ENCODE measurements at regions not wholly inside any gene's neighbourhood (a gene's known extent, or its start where the extent isn't known, plus 50 kb on each side); places are given as distances from the start of the nearest gene placed in this dataset.

DNA sequence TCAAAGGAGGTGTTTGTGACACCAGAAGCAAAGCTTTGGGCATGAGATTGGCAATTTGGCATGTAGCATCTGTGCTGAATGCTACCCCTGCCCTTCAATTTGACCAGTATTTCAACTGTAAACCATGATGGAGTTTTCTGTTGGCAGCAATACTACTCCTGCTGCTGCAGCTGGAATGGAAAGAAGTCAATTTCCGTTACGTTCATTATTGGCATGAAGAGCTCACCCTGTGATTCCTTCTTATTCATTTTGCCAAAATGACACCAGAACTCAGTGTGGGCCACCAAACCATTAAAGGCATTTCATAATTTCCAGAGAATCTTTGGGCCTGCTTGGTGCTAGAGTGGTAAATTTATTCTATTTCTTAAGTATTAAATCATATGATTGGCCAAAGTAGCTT is 433.1 kb upstream of the DMAC1 start:
- TF ChIP-seq, protein P1, sequence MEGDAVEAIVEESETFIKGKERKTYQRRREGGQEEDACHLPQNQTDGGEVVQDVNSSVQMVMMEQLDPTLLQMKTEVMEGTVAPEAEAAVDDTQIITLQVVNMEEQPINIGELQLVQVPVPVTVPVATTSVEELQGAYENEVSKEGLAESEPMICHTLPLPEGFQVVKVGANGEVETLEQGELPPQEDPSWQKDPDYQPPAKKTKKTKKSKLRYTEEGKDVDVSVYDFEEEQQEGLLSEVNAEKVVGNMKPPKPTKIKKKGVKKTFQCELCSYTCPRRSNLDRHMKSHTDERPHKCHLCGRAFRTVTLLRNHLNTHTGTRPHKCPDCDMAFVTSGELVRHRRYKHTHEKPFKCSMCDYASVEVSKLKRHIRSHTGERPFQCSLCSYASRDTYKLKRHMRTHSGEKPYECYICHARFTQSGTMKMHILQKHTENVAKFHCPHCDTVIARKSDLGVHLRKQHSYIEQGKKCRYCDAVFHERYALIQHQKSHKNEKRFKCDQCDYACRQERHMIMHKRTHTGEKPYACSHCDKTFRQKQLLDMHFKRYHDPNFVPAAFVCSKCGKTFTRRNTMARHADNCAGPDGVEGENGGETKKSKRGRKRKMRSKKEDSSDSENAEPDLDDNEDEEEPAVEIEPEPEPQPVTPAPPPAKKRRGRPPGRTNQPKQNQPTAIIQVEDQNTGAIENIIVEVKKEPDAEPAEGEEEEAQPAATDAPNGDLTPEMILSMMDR (IDR thresholded peaks at IDR 0.05; ENCODE audit: borderline replicate concordance, extremely low read depth, low read length, poor library complexity, severe bottlenecking): no peak
- TF ChIP-seq EZH2 (IDR thresholded peaks at IDR 0.05; ENCODE audit: borderline replicate concordance, low read depth, low read length, severe bottlenecking): no peak
